HPDE6-E6E7 (cell line): ENCODE measurements at regions not wholly inside any gene's neighbourhood (a gene's known extent, or its start where the extent isn't known, plus 50 kb on each side); places are given as distances from the start of the nearest gene placed in this dataset.
"Not testable (repeated sequence)": the region's sequence is repeated elsewhere in the genome, so short reads cannot be mapped to it uniquely, and the experiment has no call there.

Source experiments
- DNase-seq: peaks from one replicate; pipeline ENCODE4 v3.0.0; 2011; ENCODE audit warnings: missing footprints; ENCODE audit errors: extremely low spot score

DNA sequence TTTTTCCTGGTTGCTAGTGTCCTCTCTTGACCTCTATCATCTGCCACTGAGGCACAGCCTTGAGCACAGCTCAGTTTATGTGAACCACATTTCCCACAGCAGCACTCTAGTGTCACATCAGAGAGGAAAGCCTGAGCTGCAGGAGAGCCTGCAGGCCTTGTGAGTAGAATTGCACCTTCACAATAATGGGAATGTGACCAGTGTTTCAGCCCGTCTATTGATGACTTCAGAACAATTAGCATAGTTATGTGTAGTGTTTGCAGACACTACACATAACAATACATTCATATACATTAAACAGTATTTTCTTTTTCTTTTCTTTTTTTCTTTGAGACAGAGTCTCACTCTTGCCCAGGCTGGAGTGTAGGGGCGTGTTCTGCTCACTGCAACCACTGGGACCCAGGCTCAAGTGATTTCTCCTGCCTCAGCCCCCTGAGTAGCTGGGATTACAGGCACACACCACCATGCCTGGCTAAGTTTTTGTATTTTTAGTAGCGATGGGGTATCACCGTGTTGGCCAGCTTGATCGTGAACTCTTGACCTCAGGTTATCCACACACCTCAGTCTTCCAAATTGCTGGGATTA is 108.0 kb upstream of the LRRC3B start:
- DNase-seq, result not testable (repeated sequence)

DNA sequence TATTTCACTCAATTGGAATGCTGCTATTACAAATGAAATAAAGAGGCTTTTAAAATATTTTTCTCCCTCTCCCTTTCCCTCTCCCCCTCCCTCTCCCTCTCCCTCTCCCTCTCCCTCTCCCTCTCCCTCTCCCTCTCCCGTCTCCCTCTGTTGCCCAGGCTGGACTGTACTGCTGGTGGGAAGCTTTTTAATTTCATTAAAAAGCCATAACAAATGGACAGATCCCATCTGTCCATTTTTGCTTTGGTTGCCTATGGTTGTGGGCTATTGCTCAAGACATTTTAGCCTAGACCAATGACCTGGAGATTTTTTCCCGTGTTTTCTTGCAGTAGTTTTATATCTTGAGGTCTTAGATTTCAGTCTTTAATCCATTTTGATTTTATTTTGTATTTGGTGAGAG is 107.2 kb upstream of the LRRC3B start:
- no peak for DNase-seq

DNA sequence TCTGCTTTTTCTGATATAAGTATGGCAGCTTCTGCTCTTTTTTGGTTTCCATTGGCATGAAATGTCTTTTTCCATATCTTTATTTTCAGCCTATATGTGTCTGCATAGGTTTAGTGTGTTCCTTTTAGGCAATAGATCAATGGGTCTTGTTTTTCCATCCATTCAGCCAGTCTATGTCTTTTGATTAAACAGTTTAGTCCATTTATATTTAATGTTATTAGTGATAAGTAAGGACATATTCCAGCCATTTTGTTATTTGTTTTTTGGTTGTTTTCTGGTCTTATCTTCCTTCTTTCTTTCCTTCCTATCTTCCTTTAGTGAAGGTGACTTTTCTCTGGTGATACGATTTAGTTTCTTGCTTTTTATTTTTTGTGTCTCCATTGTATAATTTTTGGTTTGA is 101.3 kb upstream of the LRRC3B start:
- DNase-seq, result no peak

DNA sequence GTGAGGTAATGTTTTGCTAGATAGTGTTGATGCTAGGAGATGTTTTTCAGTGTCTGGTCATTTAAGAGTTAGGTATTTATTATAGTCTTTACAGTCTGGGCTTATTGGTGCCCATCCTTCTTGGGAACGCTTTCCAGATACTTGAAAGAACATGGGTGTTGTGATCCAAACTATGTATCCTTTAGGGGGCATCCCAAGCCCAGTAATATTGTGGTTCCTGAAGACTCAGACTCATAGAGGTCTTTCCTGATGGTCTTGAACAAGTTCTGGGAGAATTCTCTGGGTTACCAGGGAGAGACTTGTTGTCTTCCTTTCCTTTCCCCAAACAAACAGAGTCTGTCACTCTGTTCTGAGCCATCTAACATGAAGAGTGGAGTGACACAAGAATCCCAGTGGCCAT is 99.7 kb upstream of the LRRC3B start:
- no peak for DNase-seq

DNA sequence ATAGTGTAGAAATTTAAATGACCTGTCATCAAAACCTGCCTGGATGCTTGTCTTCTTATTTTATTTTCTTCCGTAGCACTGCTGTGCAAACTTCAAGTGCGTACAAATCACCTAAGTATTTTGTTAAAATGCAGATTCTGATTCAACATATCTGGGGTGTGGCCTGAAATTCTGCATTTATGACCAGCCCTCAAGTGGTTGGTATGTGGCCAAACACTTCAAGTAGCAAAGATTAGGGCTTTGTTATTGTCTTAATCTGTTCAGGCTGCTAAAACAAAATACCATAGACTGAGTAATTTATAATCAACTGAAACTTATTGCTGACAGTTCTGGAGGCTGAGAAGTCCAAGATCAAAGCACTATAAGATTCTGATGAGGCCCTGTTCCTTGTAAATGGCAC is 97.6 kb upstream of the LRRC3B start:
- no peak for DNase-seq

DNA sequence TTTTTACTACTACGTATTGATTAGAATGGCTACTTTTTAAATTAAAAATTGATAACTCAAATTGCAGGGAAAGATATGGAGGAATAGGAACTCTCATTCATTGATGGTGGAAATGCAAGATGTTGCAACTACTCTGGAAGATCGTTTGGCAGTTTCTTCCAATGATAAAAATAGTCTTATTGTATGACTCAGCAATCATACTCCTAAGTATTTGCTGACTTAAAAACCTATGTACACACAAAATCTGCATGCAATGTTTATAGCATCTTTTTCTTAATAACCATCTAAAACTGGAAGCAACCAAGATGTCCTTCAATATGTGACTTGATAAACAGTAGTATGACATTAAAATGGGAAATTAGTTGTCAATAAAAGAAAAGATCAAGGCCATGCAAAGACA is 87.4 kb upstream of the LRRC3B start:
- DNase-seq, result no peak

DNA sequence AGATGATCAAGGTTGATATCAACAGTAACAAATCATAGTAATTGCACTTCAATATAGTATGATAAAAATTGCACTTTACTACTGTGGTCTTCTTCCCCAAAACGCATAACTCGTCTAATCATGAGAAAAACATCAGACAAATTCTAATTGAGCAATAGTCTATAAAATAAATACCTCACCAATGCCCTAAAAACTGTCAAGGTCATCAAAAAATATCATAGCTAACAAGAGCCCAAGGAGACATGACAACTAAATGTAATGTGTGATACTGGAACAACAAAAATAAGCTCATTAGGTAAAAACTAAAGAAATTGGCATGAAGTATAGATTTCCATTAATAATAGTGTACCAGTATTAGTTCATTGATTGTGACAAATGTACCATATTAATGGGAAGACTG is 85.6 kb upstream of the LRRC3B start:
- DNase-seq, result no peak

DNA sequence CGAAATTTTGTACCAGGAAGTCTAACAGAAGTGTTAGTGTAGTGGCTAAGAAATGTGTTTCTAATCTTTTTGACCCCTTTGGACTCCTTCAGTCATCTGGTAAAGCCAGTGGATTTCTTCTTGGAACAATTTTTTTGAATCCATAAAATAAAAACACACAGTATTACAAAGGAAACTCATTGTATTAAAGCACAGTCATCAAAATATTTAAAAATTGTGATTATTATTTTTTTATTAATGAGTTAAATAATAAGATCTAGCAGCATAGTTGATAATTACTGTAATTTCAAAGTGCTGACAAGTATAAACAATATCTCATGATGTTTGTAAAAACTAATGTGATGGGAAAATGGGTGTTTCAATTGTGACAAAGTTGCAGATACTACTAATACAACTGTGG is 72.2 kb upstream of the LRRC3B start:
- no peak for DNase-seq

DNA sequence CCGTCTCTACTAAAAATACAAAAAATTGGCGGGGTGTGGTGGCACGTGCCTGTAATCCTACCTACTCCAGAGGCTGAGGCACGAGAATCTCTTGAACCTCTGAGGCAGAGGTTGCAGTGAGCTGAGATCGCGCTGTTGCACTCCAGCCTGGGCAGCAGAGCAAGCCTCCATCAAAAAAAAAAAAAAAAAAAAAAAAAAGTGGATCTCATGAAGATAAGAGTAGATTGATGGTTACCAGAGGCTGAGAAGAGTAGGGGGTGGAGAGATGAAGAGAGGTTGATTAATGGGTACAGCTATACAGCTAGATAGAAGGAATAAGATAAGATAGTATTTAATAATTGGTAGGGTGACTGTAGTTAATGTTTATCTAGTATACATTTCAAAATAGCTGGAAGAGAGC is 65.9 kb upstream of the LRRC3B start:
- no peak for DNase-seq

DNA sequence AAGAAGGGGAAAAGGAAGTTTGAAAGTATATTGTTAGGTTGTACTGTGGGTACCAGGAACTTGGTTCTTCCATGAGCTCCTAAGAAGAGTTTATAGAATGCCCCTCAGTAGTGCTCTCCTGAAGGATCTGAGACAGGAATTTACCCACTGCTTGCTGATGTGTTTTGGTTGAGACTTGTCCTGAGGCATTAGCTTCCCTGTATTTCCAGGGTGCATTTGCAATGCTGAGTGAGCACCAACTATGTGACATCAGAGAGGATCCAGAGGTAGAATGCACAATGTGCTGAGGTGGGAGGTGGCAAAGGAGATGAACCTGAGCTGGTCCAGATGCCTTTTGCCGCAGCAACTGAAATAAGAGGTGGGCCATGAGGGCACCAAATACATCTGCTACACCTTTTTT is 64.3 kb upstream of the LRRC3B start:
- DNase-seq, result no peak

DNA sequence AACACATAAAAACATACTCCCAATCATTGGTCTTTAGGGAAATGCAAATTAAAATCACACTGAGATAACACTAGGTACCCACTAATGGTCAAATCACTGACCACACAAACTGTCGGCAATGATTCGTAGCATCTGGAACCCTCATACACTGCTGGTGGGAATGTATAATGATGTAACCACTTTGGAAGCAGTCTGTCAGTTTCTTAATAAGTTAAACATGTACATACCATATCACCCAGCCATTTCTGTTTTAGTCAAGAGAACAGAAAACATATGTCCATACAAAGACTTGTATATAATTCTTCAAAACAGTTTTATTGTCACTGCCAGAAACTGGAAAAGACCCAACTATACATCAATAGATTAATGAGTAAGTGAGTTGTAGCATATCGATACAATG is 63.3 kb upstream of the LRRC3B start:
- DNase-seq, result no peak

DNA sequence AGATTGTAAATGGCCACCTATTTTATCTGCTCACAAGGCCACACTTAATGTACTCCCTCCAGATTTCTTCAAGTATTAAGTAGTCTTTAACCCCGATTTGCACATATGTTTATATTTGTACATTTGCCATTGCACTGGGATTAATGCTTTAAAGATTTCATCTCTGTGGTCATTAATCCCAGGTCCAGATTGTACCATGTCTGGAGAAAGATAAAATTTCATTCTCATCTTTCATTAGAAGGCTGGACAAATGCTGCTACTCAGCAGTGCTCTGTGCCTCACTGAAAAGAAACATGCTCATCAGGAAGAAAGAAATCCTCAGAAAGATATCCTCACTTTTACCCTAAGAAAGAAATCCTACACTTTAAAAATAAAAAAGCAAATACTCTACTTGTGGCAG is 62.5 kb upstream of the LRRC3B start:
- no peak for DNase-seq

DNA sequence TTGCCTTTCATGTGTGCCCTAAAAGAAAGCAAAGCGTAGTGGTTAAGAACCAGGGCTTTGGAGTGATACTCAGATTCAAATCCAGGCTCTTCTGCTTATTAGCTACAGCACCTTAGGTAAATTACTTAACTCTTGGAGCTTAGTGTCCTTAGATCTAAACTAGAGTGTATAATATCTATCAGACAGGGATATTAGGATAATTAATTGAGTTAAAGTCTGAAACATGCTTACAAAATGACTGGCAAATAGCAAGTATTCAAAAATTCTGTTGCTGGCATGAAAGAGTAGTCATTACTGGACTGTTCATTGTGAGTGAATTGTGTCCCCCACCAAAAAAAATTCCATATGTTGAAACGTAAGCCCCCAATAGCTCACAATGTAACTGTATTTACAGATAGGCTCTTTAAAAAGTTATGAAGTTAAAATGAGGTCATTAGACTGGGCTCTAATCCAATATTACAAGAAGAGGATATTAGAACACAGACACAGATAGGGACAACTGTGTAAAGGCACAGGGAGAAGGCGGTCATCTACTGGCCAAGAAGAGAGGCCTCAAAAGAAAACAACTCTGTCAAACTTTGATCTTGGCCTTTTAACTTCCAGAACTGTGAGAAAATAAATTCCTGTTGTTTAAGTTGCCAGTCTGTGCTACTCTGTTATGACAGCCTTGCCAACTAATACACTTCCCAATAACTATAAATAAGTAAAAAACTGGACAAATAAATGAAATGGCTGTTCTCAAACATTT is 60.4 kb upstream of the LRRC3B start:
- no peak for DNase-seq
